ENCODE measurements at regions not wholly inside any gene's neighbourhood (a gene's known extent, or its start where the extent isn't known, plus 50 kb on each side); places are given as distances from the start of the nearest gene placed in this dataset.
"Not testable (repeated sequence)": the region's sequence is repeated elsewhere in the genome, so short reads cannot be mapped to it uniquely, and the experiment has no call there.

DNA sequence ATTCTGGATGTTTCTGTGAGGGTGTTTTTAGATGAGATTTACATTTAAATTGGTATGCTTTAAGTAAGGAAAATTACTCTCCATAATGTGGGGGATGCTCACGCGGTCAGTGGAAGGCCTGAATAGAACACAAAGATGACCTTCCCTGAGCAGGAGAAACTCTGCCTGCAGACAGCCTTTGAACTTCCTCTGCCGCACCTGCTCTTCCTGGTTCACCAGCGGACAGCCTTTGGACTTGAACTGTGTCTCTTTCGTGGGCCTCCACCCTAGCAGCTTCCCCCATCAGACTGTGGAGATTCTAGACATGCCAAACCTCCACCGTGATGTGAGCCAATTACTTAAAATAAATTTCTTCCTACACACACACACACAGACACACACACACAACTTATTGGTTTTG, 210.7 kb downstream of the EFCAB11 start:
- no peak for DNase-seq

DNA sequence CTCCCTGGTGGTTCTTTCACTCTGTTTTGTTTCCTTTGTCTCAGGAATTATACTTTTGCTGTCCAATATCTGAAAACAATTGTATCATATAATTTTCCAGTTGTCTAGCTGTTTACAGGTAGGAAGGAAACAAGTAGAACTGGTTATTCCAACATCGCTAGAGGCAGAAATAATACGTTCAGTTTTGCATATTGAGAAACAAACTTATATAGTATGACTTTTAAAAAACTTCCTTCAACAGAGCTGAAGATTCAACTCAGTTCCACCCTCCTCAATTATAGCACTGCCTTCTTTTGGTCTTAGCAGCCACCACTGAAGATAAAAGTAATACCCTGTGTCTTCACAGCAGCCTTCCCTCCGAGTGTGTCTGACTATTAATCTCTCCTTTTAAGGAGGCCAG, 214.3 kb downstream of the EFCAB11 start:
- no peak for DNase-seq

DNA sequence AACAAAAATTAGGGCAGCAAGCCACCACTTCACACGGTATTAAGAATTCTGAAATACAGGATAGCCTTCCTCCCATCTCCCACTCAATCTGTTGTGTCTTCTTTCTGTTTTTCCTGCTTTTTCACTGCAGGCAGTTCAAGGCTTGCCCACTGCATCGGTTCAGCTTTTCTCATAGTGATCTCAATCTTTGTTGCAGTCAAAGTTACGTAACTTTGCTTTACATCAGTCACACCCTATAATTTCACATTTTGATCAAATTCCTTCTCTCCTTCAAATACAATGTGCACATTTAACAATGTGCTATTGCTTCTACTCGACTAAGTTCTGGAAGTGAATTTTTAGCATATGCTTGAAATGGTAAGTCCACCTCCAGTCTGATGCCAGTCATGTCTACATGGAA, 217.6 kb downstream of the EFCAB11 start:
- no peak for DNase-seq

DNA sequence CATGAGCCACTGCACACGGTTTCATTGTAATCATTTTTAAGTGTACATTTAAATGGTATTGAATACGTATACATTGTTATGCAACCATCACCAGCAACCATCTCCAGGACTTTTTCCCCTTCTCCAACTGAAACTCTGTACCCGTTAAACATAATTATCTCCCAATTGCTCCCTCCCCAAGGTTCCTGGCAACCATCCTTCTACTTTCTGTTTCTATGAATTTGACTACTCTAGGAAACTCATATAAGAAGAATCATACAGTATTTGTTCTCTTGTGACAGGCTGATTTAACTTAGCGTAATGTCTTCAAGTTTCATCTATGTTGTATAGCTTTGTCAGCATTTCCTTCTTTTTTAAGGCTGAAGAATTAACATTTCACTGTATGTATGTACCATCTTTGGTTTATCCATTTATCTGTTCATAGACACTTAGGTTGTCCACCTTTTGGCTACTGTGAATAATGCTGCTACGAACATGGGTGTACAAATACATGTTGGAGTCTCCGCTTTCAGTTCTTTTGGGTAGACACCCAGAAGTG, 223.1 kb downstream of the EFCAB11 start:
- DNase-seq = no peak

DNA sequence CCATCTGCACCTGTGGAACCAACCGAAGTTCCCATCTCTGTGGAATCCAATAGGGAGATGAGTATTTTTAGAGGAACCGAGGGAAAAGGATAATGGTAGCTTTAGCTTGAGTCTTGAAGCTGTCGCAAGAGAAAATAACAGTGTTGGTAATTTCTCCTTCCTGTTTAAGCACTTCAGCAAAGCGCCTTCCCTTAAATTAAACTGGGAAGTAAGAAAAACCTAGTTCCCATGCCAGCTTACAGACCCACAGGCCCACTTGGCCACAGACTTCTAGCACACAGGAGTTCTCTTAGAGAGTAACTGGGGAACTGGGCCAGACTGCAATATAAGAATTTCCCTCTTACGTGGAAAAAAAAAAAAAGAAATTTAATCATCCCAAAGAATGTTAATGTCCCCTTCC, 223.8 kb downstream of the EFCAB11 start:
- no peak for DNase-seq

DNA sequence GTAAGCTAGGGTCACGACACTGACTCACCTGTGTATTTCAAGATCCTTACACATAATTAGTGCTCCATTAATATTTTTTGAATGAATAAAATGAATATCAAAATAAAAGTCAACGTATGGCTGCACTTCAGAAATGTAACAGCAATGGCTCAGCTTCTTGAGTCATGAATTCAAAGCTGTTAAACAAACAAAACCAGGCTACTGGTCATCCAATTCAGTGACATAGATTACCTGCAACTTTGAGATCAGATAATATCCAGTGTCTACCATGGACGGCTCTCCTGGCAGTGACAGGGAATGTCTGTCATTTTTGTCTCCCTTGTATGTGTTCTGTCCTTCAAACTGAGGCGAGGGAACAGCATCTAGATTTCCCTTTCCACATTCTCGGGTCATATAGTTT, 225.6 kb downstream of the EFCAB11 start:
- DNase-seq = no peak

DNA sequence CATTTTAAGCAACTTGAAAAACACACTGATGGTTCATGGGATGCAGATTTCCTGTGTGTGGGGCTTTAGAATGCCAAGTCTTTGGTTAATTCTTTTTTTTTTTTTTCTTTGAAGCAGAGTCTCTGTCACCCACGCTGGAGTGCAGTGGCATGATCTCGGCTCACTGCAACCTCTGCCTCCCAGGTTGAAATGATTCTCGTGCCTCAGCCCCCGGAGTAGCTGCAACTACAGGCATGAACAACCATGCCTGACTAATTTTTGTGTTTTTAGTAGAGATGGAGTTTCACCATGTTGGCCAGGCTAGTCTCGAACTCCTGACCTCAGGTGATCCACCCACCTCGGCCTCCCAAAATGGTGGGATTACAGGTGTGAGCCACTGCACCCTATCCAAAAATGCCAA, 228.3 kb downstream of the EFCAB11 start:
- not testable (repeated sequence) for DNase-seq

DNA sequence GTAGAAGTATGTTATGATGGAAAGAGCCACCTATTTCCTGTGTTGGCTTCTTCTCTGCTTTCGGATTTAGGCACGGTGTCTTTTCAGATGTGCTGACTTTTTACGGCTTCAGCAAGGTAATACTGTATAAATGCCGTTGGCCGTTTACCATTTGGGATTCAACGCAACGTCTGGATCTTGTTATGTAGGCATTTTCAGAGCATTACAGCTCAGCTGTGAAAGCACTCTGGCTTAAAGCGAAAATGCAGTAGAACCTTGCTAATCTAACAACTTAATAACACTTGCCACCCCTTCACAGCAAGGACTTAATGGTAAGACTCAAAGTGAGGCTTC, 229.9 kb downstream of the EFCAB11 start:
- peak; percentile 30 for DNase-seq

DNA sequence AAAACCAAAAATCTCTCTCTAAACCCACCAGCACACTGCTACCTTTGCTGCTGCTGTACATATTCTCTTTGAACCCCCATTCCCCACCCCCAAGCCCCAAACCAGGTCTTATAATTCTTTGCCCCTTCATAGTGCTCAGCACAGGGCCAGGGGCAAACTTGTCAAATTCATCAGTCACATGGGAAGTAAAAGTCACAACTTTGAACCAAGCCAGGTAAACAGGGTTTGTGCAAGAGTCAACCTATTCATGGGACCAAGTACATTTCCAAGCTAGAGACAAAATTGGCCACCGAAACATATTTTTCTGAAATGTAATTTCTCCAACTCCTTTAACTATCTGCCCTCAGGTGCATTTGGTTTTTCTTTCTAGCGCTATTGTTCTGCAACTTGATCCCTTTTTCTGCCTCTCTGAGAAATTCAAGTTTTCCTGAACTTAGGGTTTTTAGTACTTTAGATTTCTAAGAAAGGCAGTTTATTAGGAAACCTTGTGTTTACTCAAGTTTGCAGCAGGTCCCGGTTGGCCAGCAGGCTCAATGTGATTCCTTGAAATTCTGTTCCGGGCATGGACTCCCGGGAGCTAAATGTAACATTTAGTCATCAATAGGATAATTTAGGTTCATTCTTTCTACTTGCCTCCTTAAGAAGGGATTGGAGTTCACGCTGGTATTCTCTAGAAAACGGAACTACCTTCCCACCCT, 230.5 kb downstream of the EFCAB11 start:
- DNase-seq = peak; percentile 30

DNA sequence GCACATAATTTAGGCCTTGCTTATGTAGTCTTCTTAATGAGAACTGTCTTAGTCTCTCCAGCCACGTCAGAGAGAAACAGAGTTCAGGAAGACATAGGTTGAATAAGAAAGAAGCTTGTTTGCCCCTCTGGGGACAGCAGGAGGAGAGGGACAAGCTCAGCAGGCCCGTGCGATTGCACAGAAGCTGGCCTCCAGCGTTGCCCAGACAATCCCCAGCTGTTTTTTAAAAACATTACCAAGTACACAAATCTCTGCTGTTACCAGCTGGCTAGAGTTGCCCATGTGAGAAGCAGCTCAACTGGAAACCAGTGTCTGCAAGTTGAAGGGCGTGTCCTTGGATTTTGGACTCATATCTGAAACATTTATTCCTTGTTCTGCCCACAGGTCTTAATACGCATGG, 232.6 kb downstream of the EFCAB11 start:
- DNase-seq = no peak

DNA sequence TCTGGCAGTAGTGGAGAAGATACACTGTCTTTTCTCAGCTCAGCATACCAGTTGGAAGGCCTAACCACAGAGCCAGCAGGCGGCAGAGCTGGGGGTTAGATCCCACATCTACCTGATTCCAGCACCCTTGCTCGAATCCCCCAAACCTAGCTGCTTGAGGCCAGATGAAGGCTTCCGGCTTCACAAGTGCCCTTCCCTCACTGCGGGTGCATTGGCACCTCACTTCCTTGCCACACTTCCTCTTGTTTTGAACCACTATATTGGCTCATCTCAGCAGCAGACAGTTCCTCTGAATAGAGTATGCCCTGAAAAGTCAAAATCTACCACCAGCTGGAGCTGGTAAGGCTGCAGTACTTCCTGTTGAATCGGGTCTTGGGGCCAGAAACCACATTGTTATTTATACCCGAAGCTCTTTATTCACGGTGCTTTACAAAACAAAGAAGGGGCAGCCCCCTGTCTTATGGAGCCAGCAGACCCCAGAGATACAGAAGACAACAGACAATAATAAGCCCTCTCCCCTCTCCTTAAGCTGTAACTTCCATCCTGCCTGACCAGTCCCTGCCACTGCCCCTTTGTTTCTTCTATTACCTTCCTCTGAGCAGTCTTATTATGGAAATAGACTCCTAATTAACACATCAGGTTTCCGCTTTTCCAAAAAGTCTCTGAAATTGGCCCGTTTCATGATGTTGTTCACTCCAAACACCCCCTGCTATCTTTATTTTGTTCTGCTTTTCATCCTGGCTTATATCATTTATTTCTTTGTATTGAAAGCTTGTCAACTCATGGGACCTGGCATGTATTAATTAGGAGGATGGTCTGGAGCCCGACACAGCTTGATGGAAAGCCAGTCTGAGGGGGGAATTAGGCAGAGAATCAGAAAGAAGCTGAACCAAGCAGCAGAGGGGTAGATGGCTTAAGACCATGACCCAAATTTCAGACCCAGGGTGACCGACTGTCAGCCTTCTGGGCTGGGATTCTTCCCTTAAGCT, 233.5 kb downstream of the EFCAB11 start:
- no peak for DNase-seq

DNA sequence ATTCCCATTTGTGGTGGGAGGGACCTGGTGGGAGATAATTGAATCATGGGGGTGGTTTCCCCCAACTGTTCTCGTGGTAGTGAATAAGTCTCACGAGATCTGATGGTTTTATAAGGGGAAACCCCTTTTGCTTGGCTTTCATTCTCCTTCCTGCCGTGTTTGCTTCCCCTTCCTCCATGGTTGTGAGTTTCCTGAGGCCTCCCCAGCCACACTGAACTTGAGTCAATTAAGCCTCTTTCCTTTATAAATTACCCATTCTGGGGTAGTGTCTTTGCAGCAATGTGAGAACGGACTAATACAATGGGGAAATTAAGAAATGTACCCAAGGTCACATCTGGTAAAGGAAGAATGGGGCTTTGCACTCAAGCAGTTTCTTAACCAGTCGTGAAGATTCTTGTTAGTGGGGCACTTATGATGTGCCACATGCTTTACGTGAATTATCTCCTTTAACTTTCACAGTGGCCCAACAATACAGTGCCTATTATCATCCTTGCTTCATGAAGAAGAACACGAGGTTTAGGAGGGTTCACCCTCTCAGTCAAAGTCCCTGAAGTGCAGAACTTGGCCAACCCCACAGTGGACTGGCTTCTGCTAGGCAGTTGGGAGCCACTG, 234.3 kb downstream of the EFCAB11 start:
- no peak for DNase-seq

DNA sequence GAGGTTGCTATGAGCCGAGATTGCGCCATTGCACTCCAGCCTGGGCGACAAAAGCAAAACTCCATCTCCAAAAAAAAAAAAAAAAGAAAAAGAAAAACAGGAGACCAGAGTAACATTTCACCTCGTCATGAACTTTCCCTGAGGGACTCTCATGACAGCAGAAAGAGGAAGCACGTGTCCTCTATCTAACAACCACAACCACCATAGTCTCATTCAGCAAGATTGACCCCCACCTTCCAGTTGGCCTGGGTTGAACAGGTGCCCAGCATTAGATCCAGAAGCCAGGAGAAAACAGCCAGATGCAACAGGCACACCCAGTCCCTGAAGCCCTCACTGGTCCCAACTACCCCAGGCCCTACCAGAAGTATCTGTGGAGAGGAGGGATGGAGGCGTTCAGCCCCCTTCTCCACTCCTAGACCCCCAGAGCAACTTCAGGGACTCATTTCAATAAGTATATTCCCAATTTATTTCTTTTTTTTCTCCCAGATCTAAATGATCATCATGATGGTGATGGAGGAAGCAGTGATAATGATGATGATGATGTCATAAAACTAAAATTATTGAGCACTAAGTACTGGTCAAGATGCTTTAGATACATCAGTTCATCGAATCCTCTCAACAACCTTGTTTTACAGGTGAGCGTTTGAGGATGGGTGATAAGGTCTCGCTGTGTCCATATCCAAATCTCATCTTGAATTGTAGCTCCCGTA, 235.0 kb downstream of the EFCAB11 start:
- no peak for DNase-seq

DNA sequence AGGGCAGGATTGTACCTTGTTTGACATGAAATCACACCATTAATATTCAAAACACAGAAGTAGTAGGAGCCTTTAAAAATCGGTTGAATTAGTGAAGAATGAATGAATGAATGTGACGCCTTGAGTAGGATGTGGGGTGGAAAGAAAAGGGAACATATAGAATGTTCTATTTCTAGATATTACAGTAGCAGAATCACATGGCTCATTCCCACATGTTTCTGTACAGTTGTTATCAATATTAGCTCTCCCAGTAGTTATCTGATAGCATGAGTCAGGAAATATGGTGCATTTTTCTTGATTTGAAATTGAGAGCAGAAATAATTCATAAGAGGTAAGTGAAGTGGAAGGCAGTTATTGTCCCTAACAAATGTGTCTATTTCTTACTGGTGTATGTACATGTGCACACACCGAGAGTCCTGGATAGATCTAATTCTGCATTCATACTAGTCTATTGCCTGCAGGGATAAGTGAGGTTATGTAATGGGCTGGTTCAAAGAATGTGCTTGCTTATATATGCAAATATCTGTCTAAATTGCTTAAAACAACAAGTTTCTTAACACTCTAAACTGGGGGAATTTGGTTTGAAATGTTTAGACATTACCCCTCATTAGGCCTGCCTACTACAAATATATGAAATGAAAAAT, 245.4 kb downstream of the EFCAB11 start:
- DNase-seq = no peak

DNA sequence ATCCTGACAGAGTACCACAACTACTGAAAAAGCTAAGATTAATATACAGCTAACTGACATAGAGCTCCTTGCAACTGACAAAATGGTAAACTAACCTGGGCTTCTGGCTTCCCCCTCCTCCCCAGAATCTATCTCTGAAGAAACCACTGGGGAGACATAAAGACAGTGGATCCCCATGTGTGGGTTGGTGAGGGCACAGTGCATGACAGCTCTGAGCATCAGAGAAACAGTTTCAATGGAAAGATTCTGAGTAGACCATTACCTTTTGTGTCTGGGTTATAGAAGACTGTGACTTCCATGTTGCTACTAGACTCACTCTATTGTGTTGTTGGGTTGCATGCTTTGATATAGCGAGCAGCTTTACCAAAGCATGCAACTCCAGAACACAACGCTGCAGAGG, 247.4 kb downstream of the EFCAB11 start:
- DNase-seq = no peak

DNA sequence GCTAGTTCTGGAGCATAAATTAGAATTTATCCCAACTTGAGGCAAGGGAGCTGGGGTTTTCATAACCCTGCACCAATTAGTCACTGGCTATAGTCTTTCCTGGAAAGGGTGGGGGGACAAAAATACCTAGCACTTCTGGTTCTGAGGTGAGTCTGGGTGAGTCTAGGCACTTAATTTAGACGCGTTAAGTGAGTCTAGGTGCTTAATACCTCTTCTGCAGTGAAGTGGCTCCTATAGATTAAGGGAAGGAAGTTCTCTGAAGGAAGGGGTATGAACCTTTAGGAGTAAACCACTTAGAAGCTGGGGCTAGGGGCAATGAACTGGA, 251.7 kb downstream of the EFCAB11 start:
- DNase-seq = no peak

DNA sequence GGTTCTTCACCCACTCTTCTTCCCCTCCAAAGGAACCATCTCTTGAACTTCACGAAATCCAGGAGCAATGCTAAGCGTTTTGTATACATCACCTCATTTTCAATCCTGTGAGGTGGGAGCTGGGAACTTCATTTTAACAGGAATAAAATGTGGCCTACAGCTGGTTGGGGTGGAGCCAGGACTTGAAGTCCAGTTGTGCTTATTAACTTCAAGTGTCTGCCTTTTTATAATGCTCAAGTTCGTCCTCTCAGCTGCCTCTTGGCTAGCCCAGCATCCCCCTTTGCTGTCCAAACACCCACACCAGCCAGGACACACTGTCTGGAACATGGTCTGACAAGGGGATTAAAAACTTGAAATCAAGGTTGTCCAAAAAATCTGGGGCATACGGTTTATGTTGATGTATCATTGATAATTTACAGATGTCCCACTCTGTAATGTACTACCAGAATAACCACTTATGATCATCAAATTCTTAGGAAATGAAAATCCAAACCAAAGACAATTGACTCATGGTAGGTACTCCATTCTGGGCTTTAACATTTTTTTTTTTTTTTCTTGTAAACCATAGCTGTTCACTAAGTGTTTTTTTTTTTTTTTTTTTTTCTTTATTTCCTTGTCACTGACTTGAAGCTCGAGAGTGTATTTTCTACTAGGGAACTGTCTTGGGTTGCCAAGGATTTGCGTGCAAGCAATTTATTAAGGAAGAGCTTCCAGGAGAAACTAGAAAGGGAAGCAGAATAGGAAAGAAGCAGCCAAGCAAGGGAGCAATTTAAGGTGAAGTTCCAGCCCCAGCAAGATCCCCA, 252.3 kb downstream of the EFCAB11 start:
- DNase-seq = peak; percentile 52

DNA sequence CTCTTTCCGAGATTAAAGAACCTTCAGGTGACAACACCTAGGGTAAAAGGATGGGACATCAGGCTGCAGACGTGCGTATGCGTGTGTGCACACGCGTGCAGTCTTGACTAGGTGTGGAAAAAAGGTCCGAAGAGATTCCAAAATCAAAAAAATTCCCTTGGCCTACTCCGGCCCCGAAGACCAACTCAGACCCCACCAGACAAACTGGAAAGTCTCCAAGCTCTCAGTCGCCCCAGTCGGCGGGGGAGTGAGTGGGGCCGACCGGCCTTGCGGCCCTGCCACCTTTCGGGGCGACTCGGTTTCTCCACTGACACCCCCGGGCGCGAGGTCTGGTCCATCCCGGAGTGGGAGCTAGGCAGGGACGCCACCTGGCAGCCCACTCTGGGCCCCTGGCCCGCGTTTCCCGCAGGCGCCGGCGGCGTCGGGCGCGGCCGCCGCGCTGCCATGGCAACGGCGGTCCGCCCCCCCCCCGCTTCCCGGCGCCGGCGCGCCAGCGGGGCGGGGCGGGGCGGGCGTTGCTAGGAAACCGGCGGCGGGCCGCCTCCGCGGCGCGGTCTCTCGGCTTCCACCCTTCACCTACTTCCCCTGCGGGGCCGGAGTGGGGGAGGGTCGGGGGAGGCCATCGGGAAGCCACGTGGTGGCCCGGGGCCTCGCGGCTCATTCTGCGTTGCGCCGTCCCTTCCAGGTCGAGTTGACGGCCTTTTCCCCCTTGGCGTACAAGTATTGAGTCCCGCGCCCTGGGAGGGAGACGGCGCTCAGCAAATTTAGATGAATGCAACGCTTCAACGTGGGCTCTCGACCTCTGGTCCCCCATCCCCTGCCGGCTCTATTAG, 253.1 kb downstream of the EFCAB11 start:
- peak; percentile 81 for DNase-seq

DNA sequence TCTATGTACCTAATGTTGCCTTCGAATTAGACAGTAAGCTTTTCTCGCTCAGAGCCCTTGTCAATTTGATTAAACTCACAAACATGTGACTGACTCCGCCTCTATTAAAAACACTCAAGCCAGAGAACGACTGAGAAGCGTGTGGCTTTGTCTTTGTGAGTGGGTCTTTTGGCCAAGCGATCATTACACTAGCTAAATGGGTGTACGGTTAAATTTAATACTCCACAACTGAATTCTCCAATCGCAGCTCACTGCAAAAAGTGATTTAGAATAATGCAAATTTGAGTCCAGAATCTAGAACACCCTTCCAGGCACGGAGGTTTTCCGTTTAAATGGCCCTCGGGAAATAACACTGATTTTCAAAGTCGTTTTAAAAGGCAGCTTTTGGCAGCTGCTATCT, 253.7 kb downstream of the EFCAB11 start:
- DNase-seq = no peak

DNA sequence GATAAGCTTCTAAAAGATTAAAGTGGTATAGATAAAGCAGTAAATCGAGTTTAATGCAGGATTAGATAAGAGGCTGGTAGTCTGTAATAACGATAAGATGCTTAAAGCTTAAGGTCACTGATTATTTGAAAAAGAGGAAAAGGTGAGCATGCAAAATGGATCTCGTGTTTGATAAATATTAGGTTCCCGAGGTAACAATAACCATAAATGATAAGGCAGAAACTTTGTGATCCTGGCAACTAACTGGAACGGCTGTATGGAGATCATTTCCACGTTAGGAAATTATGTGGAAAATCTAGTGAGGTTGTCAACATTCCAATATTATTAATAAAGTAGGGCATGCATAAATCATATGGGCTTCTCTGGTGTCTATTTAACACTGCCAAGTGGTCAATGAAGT, 255.5 kb downstream of the EFCAB11 start:
- no peak for DNase-seq
